ENCODE measurements at regions not wholly inside any gene's neighbourhood (a gene's known extent, or its start where the extent isn't known, plus 50 kb on each side); places are given as distances from the start of the nearest gene placed in this dataset.

DNA sequence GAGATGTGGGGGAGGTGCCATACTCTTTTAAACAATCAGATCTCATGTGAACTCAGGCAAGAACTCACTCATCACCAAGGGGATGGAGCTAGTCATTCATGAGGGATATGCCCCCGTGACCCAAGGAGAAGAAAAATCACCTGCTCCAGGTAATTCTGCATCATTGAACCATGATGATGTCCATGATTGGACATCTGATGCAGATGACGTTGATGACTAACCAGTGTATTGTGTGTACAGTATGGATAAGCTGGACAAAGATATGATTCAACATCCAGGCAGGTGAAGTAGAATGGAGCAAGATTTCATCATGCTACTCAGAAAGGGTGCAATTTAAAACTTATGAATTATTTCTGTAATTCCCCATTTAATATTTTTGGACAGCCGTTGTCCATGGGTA, 286.4 kb upstream of the SMIM31 start:
- TF ChIP-seq CTCF (IDR thresholded peaks at IDR 0.05; ENCODE audit: low read depth, low read length, missing input control): no peak
- TF ChIP-seq, protein P1, sequence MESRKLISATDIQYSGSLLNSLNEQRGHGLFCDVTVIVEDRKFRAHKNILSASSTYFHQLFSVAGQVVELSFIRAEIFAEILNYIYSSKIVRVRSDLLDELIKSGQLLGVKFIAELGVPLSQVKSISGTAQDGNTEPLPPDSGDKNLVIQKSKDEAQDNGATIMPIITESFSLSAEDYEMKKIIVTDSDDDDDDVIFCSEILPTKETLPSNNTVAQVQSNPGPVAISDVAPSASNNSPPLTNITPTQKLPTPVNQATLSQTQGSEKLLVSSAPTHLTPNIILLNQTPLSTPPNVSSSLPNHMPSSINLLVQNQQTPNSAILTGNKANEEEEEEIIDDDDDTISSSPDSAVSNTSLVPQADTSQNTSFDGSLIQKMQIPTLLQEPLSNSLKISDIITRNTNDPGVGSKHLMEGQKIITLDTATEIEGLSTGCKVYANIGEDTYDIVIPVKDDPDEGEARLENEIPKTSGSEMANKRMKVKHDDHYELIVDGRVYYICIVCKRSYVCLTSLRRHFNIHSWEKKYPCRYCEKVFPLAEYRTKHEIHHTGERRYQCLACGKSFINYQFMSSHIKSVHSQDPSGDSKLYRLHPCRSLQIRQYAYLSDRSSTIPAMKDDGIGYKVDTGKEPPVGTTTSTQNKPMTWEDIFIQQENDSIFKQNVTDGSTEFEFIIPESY (IDR thresholded peaks at IDR 0.05): no peak
- TF ChIP-seq GABPA (IDR thresholded peaks at IDR 0.05 in 1 of 2, conservative IDR thresholded peaks at IDR 0.05 in 1 of 2): no peak

Measured in liver (tissue), 3 donors.